Erythroblast (primary cell): ENCODE measurements at regions not wholly inside any gene's neighbourhood (a gene's known extent, or its start where the extent isn't known, plus 50 kb on each side); places are given as distances from the start of the nearest gene placed in this dataset.

Experiments
- GATA1 ChIP-seq: IDR thresholded peaks from 2 replicates; pipeline ENCODE4 v1.6.1; 2011; ENCODE audit warnings: low read depth, mild to moderate bottlenecking, control low read depth, low read length, moderate library complexity
- POLR2A ChIP-seq: IDR thresholded peaks from 2 replicates; pipeline ENCODE4 v1.6.1; 2011; ENCODE audit warnings: mild to moderate bottlenecking, low read length

- TF ChIP-seq POLR2A (no peak), GATA1 (no peak)
These were observed 259.4 kb upstream of the BRINP3 start for GRCh38 chr1:190736971-190737590.
